ENCODE measurements at regions not wholly inside any gene's neighbourhood (a gene's known extent, or its start where the extent isn't known, plus 50 kb on each side); places are given as distances from the start of the nearest gene placed in this dataset.
A peak's percentile ranks its signal among the peaks of the same experiment; 100 is the strongest.

DNA sequence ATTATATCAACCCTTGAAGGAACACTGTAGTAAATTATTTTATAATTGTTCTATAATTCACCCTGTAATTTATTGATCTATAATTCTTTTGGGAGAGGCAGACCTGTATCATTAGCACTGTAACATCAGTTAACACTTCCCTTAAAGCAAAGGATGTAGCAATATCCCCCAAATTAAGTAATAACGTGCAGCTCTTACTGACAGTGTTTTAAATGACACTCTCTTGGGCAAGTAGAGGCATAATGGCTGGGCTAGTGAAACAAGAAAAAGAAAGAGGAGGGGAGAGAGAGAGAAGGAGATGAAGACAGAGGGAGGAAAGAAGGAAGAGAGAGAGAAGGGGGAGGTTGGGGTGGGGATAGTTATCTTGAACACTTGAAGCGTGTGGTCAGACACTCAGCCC, 161.0 kb upstream of the RNF32 start:
- DNase-seq (ENCODE audit: low spot score): no peak

DNA sequence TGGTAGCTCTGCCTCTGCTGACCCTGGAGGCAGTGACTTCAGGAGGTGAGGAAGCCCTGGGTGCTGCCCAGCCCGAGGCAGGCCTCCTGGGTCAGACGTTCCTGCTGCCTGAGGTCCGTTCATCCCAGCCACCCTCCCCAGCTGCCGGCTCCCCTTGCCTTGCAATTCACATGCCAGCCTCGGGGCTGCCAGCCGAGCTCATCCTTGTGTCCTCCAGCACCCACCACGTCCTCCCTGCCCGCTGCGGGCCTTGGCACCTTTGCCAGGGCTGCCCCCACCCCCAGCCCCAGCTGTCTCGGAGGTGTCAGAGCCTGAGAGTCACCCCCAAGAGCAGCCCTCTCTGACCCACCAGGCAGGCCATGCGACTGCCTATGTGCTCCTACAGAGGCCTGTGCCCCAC, 162.1 kb upstream of the RNF32 start:
- no peak for DNase-seq (ENCODE audit: low spot score)

DNA sequence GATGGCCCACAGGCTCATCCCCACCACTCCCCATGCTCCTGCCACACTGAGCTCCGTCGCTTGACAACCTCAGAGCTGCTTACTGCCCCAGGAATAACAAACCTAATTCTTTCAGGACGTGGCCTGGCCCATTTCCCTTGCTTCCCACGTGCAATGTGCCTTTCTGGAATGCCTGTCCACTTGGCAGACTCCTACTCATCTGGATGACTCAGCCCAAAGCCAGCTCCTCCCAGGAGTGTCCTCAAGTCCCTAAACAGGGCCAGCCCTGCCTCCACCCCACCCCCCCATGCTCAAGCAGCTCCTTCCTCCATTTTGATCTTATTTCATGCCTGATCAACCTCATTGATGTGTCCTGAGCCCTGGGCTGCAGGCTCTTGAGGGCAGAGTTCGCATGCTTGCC, 164.9 kb upstream of the RNF32 start:
- peak; percentile 46 for DNase-seq (ENCODE audit: low spot score)

DNA sequence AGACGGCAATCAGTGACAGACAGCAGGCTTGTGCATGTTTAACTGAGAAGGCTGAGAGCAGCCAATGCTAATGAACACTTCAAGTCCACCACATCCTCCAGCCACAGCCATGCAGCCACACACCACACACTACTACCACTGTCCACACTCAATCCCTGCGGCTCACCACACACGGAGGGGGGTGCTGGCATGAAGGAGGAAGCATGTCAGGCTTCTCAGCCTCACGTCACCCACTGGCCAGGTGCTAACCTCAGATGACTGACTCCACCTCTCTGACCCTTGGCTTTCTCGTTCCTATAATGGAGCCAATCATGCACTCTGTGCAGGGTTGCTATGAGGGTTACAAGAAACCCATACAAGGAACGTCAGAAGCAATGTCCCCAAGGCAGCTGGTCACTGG, 165.4 kb upstream of the RNF32 start:
- DNase-seq (ENCODE audit: low spot score): no peak

DNA sequence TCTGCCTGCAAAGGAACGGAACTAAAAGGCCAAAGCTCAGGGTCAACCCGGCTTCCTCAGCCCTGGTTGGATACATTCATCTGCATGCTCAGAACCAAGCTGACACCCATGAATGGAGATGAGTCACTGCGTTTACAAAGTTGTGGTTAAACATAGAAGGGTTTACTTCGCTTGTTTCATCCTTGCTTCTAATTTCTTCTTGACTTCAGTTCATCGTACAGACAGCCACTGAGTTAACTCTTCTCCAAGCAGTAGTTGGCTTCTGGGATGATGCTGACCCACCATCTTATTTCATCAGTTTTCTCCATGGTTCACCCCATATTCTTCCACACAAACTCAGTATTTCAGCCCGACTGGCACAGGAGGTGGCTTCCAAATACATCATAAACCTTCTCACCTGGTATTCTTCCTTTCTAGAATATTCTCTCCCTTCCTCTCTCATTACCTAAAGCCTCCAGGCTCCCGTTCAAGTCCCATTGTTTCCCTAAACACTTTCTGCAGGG, 166.3 kb upstream of the RNF32 start:
- DNase-seq (ENCODE audit: low spot score): peak; percentile 61

DNA sequence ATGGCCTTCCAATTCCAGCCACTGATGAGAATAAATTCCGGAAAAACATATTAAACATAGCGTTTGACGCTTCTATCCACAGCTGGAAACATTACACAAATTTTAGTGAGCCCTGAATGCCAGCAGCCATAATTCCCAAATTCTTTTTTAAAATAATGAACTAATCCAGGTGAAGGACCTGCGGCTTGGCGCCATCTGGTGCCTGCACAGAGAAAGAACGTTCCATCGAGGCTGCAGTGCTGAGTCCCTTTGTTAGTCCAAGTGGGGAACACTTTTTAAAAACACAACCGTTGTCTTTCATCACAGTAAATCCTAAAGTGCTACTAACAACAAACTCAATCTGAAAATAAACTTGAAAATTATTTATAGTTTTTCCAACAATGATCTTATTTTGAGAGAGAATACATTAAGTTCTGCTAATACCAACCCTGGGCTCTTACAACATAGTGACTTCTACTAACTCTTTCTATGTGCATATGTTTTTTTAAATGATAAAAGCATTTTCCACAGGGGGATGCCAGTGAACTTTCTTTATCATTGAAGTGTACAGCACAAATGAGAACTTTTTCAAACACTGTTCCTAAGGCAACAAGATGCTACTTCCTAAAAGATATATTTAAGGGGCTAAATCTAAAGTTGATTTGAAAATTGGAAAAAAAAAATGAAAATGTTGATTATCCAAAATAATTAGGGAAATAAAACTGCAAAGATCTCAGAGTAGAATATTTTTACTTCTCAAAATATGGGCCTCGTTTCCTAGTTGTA, 166.9 kb upstream of the RNF32 start:
- DNase-seq (ENCODE audit: low spot score): peak; percentile 8

DNA sequence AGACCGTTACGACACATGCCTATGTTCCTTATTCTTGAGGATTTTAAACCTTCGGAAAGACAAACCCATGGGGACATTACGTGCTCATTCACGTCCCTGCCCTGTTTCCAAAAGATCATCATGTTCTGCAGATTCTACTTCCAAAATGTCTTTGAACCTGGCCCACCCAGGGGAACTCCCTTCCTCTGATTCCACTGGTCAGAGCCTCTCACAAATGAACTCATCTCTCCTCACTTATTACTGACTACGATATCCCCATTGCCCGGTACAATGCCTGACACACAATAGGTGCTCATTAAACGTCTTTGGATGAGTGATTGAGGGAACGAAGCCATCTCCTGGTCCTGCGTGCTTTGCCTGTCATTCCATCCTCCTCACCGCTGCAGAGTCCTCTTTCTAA, 168.3 kb upstream of the RNF32 start:
- DNase-seq (ENCODE audit: low spot score): no peak

DNA sequence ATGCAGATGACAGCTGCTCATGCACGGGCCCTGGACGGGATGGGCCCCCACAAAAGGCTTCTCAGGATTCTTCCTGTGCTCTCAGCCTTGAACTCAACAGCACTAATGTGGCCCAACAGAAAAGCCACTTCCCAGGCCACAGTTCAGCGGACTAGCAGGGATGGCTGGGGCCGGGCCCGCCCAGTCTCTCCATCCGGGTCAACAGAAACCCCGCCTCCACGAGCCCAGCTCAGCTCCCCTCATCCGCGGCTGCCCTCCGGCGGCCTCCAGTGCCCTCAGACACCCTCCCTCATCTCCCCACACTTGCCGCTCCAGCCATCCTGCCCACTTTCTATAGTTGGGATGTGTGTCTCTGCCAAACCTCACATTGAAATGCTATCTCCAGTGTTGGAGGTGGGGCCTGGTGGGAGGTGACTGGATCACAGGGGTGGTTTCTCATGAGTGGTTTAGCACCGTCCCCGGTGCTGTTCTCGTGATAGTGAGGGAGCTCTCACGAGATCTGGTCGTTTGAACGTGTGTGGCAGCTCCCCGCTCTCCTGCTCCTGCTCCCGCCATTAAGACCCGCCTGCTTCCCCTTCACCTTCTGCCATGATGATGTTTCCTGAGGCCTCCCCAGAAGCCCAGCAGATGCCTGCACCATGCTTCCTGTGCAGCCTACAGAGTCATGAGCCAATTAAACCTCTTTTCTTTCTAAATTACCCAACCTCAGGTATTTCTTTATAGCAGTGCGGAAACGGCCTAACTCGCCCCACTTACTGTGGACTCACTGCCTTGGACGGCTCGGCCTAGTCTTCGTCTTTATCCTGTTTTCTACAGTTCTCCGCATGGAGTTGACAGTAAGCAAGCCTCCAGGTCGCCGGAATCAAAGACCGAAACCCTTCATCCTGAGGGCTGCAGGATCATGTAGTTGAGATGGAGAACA, 169.9 kb upstream of the RNF32 start:
- no peak for DNase-seq (ENCODE audit: low spot score)

DNA sequence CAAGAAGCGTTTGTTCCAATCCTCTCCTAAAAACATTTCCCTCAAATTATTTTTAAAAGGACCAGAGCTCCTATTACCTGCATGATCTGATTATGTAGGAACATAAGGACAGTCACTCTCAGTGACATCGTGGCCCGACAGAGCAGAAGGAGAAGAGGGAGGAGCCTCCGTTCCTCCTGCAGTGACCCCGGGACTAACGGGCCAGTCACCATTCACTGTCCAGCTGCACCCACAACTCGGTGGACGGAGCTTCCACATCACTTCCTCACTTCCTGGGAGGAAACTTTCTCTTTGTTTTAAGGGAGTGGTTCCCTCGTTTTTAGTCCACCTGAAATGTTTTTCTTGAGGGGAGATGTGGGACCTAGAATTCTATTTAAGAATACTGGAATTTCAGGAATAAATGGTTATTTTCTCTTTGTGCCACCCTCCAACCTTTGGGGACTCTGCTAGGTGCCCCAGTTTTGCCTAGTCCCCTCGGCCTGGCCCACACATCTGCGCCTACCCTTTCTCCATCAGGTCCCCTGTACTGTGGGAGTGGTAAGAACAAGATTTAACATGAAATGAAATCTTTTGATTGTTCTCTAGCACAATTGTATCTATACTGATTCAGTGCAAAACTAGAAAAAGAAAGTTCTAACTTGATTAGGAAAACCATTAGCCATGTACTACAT, 173.5 kb upstream of the RNF32 start:
- DNase-seq (ENCODE audit: low spot score): no peak

DNA sequence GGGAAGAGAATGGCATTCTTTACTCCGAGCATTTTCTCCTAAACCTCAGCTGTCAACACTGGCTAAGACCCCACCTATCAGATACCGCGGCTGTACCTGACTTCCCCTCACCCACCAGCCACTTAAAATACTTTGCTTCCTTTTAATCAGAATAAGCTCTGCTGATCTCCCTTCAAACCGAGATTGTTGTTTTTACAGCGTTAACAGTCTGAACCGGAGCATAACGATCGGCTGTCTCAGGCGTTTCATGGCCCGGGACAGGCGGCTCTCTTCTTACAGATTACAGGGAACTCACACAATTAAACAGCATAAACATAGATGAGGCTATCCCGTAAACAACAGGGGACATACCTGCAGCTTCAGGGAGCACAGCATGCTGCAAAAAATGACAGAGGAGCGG, 174.3 kb upstream of the RNF32 start:
- DNase-seq (ENCODE audit: low spot score): no peak

DNA sequence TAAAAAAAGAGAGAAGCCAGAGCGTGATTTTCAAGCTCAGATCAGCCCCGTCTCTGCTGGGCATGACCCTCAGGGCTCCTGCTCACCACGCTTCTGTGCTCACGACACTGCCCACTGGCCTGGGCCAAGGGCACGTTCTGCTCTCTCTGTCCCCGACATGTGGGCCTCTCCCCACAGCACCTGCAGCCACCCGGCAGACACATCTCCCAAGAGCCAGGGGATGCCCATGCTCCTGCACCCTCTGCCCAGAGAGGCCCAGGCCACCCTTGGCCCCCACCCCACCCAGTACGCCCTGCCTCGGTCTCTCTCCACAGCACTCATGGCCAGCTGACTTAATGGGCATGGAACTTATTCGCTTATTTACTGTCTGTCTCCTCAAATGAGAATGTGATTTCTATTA, 175.4 kb upstream of the RNF32 start:
- no peak for DNase-seq (ENCODE audit: low spot score)

DNA sequence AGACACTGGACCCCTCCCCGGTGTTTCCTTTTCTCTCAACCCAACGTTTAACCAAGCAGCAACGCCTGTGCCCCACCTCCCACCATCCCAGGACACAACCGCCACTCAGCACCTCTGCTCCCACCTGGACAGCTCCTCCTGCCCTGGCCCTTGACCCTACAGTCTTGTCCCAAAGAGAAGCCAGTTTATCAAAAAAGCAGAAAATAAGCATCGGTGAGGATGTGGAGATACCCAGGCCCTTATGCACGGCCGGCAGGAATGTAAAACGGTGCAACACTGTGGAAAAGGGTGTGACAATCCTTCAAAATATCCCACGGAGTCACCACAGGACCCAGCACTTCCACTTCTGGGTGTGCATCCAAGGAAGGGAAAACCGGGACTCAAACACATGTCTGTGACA, 176.2 kb upstream of the RNF32 start:
- no peak for DNase-seq (ENCODE audit: low spot score)

DNA sequence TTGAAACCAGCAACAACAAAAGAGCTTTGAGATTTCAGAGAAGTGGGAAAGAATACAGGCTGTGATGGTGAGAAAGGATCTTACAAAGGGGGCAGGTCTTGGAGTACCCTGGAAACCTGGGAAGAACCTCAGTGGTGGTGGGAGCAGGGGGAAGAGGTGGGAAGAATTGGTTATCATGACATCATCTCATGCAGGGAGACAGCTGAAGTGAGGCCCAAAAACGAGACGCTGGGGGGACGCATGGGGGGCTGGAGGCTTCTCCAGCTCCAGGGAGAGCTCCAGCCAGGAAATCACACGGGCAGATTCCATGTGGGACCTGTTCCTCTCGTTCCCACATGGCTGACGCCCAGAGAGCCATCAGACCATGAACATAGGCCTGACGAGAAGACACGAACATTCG, 177.3 kb upstream of the RNF32 start:
- no peak for DNase-seq (ENCODE audit: low spot score)

DNA sequence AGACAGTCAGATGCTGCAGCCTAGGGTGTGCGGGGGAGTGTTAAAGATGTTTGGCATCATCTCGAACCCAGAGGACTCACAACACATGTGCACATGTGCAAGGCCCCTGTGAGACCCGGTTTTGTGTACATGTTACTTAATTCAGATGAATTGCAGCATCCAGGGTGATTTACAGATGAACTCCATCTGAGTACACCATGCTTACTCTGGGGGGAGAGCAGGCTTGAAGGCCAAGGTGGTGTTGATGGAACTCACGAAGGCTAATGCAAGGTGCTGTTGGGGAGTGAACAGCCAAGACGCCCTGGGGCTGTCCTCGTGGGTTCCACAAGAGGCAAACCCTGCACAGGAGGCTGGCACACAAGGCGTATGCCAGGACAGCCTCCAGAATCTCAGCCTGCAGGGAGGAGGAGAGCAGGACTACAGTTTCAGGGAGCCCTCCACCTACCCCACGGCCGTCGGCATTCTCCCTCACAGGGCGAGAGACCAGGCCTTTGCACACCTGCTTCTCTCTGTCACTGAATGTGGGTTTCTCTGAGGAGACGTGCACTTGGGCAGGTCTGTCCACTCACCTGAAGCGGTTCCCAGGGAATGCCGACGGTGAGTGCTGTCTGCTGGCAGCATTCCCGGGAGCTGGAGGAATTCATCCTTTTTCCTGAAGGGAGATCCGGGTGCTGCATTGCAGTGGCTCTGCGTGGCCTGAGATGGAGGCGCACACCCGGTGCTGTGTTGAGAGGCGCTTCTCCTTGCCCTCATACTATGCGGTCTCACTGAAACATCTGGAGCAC, 178.5 kb upstream of the RNF32 start:
- DNase-seq (ENCODE audit: low spot score): no peak

DNA sequence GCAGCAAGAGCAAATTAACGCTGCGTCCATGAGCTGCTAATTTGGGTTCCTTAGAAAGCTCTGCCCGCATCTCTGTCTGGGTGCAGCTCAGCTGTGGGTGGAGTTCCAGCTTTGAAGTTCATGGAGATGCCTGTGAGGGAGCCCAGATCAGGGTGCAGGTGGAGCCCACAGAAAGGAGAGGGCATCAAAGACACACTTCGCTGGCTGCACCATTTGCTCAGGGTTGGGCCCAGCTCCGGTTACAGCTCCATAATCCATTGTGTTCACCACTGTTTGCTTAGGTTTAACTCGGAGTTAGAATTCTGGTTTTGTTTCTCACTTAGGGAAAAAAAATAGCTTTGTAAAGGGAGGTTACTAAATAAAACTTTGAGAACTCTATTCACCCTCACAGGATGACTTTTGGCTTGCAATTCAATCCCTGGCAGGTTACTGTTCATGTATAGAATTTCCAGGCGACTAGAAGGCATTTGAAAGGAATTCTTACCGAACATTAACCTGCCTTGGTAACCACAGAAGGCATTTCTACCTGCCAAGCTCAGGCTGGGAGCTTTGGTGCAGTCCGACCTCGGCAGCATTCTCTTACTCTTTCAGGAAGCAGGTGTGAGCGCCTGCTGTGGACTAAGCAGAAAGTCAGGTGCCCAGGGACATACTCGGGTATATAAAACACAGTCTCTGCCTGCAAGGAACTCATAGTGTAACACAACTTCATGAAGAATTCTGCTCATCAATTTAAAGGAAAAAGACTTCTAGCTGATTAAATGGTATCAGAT, 179.5 kb upstream of the RNF32 start:
- DNase-seq (ENCODE audit: low spot score): no peak

DNA sequence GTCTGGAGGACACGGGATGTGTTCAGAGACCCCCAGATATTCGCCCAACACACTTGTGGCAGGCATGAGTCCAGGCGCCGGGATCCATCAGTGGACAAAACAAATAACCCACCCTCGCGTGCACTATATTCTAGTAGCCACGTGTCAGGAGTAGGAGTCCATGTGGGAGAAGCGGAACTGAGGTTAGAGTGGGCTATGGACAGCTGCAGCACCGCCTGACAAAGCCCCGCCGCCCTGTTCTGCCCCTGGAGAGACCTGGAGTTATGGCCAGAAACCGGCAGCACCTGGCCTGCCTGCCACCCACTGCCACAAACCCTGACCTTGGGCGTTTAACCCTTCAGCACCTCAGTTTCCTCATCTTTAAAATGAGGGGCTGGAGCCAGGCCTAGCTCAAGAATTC, 181.0 kb upstream of the RNF32 start:
- no peak for DNase-seq (ENCODE audit: low spot score)

DNA sequence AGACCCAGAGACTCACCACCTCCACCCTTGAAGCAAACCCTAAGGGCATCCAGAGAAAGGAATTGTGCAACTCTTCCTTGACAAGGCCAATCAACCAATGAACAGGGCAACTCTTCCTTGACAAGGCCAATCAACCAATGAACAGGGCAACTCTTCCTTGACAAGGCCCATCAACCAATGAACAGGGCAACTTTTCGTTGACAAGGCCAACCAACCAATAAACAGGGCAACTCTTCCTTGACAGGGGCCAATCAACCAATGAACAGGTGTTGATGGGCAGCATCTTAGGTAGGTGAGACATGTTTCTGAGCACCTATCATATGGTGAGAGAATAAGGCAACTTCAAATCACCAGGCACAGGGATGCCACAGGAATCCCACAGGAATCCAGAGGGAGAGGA, 181.5 kb upstream of the RNF32 start:
- no peak for DNase-seq (ENCODE audit: low spot score)

DNA sequence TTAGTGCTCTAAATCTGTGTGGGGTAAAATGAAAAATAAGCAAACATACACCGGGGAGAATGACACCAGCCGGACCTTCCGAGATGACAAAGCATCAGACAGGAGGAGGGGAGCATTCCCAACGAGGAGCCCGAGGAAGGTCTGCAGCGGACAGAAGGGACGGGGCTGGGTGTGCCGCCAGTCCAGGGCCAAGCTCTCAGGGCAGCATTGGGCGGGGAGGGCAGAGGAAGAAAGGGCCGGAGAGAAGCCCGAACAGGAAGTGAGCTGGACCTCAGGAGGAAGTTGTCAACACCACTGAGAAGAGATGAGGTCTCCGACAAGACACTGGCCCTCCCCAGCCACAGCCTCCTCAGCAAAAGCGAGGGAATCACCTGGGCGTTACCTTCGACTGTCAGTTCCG, 182.6 kb upstream of the RNF32 start:
- DNase-seq (ENCODE audit: low spot score): no peak

DNA sequence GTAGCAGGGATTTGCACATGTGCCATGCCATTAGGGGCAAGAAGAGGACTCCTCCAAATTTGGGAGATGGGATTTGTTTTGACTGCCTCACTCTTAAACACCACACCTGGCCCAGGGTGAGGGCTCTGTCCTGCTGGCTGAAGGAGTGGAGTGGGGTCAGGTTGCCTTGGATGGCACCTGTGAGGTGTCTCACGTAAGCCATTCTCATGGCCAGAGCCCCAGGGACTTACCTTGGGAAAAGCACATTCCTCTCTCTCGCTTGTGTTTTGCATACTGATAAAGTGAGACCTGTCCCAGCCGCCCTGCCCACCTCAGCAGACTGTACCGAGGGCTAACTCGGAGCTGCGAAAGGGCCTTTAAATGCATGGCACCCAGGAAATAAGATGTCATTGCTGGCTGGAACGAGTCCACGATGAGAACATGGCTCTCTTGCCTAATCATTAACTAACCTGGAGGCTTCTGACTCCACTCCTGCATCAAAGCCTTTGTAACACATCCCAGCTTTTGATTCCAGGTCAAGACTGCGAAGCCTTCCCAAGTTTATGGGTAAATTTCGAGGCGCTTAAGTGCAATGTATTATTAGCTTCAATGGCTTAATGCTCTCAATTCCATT, 184.0 kb upstream of the RNF32 start:
- DNase-seq (ENCODE audit: low spot score): no peak

DNA sequence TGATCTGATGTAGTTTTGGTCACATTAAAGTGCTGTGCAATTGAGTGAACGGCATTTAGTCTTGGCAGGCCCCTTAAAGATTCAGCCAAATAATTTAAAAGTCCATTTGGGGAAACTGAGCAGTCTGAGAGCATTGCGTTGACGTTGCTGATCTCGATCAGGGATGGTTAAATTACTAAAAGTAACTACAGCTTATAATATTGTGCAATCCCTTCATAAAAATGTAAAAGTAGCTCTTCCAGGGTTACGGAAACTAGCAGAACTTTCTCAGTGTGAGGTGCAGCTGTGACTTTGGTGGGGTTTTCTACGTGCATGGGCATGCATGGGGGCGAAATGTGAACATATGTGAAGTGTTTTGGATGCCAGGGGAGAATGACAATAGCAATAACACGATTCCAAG, 184.5 kb upstream of the RNF32 start:
- no peak for DNase-seq (ENCODE audit: low spot score)

Data from A172 (cell line).